Pancreas (tissue), 10 donors: ENCODE measurements at regions not wholly inside any gene's neighbourhood (a gene's known extent, or its start where the extent isn't known, plus 50 kb on each side); places are given as distances from the start of the nearest gene placed in this dataset.
A peak's percentile ranks its signal among the peaks of the same experiment; 100 is the strongest.

ENCODE experiments used
- ATAC-seq, 4 donors: fragments of 200-7000 bp; cut with Tn5 transposase; one replicate each; pipeline versions ENCODE4 v1.8.0 to v1.9.1; 2020; ENCODE audit warnings: mild to moderate bottlenecking in 4 of 4, moderate library complexity in 4 of 4
- DNase-seq, 6 donors: peaks; one replicate each; pipeline ENCODE4 v3.0.0-alpha.2; 2020
- FAIRE-seq: peaks from 2 replicates; lab custom pipeline; 2012; peaks lifted over from hg19 to GRCh38; lab: Jason Lieb, UNC
- H3K27ac ChIP-seq, 4 donors: fragments of 200-600 bp; sonication (generic); 1 replicate in 3 of 4; 2 replicates in 1 of 4; pipeline versions ENCODE4 v1.5.0 to v1.8.0; 2020
- H3K27me3 ChIP-seq, 4 donors: fragments of 200-600 bp; one replicate each; pipeline ENCODE4 v1.8.0; 2021
- H3K36me3 ChIP-seq, 3 donors: fragments of 200-600 bp; sonication (generic) in 1 of 3; one replicate each; pipeline versions ENCODE4 v1.5.0 to v1.8.0; 2020 to 2021
- H3K4me1 ChIP-seq, 3 donors: fragments of 200-600 bp; one replicate each; pipeline ENCODE4 v1.8.0; 2021
- H3K4me3 ChIP-seq, 4 donors: fragments of 200-600 bp; sonication (generic) in 2 of 4; one replicate each; pipeline versions ENCODE4 v1.5.0 to v1.8.0; 2020 to 2021
- H3K9me3 ChIP-seq, 4 donors: fragments of 200-600 bp; one replicate each; pipeline ENCODE4 v1.8.0; 2021
- WGBS, 2 donors: extraction: QIAGEN DNeasy Blood & Tissue Kit; methylation state at CpG; one replicate each; pipeline ENCODE4 v1.1.7; 2013; 5-methylcytosine and 5-hydroxymethylcytosine counted together
- intact Hi-C, 3 donors: fragments of 100-400 bp; cut with DNase I; formaldehyde crosslinking; loops; one replicate each; pipeline versions ENCODE4 v1.11.1 to v1.14.2; 2022
- TF ChIP-seq, protein P1 (sequence below), 4 donors: fragments of 200-600 bp; sonication (generic) in 3 of 4; IDR thresholded peaks; one replicate each; pipeline versions ENCODE4 v1.5.0 to v1.8.0; 2021; ENCODE audit warnings: antibody characterized with exemption in 4 of 4
- donor health status: healthy with polysubstance abuse.
- donor health status: DM: no; HTN: no; CAD: no; lungs with moderate emphysema.
- donor health status: DM: no; HTN: no; CAD: no.
- donor health status: control.
- donor health status: control.
- donor health status: Bipolar disorder and iron deficiency.
- donor health status: DM: yes; HTN: yes; CAD: no.
- donor health status: DM: no; HTN: no; CAD: no.
- donor health status: DM: no; HTN: no; CAD: no.
- donor health status: DM: yes; HTN: yes; CAD: no.

DNA sequence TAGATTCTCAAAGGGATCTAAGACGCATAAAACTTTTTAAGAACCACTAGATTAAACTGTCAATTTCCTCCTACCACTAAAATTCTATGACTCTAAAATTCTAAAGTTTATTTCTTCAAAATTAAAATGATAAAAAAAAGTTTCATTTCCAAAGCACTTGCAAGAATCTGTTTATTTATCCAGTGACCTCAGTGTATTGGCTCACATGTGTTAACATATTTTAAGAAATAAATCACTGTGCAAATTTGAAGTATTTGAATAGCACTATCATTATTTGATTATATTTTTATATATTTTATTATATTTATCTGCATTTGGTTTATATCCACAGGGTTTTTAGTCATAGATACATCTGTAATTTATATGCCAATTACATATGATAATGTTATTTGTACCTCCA, 62.2 kb upstream of the SLC12A2 start:
- H3K27me3 ChIP-seq = no peaks in the 10 kb centered on the region
- ATAC-seq = no peak
- H3K9me3 ChIP-seq = no peaks in the 10 kb centered on the region
- FAIRE-seq = peak; percentile 53
- TF ChIP-seq, protein P1, sequence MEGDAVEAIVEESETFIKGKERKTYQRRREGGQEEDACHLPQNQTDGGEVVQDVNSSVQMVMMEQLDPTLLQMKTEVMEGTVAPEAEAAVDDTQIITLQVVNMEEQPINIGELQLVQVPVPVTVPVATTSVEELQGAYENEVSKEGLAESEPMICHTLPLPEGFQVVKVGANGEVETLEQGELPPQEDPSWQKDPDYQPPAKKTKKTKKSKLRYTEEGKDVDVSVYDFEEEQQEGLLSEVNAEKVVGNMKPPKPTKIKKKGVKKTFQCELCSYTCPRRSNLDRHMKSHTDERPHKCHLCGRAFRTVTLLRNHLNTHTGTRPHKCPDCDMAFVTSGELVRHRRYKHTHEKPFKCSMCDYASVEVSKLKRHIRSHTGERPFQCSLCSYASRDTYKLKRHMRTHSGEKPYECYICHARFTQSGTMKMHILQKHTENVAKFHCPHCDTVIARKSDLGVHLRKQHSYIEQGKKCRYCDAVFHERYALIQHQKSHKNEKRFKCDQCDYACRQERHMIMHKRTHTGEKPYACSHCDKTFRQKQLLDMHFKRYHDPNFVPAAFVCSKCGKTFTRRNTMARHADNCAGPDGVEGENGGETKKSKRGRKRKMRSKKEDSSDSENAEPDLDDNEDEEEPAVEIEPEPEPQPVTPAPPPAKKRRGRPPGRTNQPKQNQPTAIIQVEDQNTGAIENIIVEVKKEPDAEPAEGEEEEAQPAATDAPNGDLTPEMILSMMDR (IDR thresholded peaks at IDR 0.05) = no peak
- H3K36me3 ChIP-seq = no peaks in the 10 kb centered on the region
- DNase-seq = no peak
- WGBS, 2 donors = 92 to 100% methylated on average over 1 of the region's 1 CpG
- no peak overlapping the region for H3K27ac ChIP-seq
- intact Hi-C loops = no loop called here
- H3K4me1 ChIP-seq = no peaks in the 10 kb centered on the region
- no peak overlapping the region for H3K4me3 ChIP-seq
